CD4-positive, alpha-beta T cell treated with Interleukin-2 at 100 ng/mL for 4 hours (primary cell): ENCODE measurements at regions not wholly inside any gene's neighbourhood (a gene's known extent, or its start where the extent isn't known, plus 50 kb on each side); places are given as distances from the start of the nearest gene placed in this dataset.
"Not testable (repeated sequence)": the region's sequence is repeated elsewhere in the genome, so short reads cannot be mapped to it uniquely, and the experiment has no call there.

ENCODE experiments used
- DNase-seq: peaks from one replicate; pipeline ENCODE4 v3.0.0-alpha.2; 2020; ENCODE audit warnings: low spot score

- no peak for DNase-seq
Measured at GRCh38 chr3:4897765-4898453, 81.3 kb upstream of the BHLHE40 start.

- peak; percentile 35 for DNase-seq
Measured at GRCh38 chr3:4898454-4899313, 80.6 kb upstream of the BHLHE40 start.

GRCh38 chr3:4899710-4900109 lies 79.5 kb upstream of the BHLHE40 start:
- DNase-seq, result no peak

- no peak for DNase-seq
Measured at GRCh38 chr3:4900298-4900697, 78.9 kb upstream of the BHLHE40 start.

- DNase-seq, result peak; percentile 39
Measured at GRCh38 chr3:4904811-4905695, 74.2 kb upstream of the BHLHE40 start.

- DNase-seq, result peak; percentile 50
Measured at GRCh38 chr3:4906107-4906621, 73.1 kb upstream of the BHLHE40 start.

GRCh38 chr3:4907050-4907449 lies 72.2 kb upstream of the BHLHE40 start:
- DNase-seq, result no peak

- DNase-seq, result peak; percentile 25
Measured at GRCh38 chr3:4907643-4908432, 71.4 kb upstream of the BHLHE40 start.

GRCh38 chr3:4908433-4909156 lies 70.6 kb upstream of the BHLHE40 start:
- peak; percentile 68 for DNase-seq

- no peak for DNase-seq
Measured at GRCh38 chr3:4914464-4914863, 64.8 kb upstream of the BHLHE40 start.

GRCh38 chr3:4921589-4921988 lies 57.6 kb upstream of the BHLHE40 start:
- DNase-seq, result not testable (repeated sequence)

- DNase-seq, result no peak
Measured at GRCh38 chr3:4926892-4927291, 52.3 kb upstream of the BHLHE40 start.

- peak; percentile 5 for DNase-seq
Measured at GRCh38 chr3:4928277-4928789, 50.9 kb upstream of the BHLHE40 start.
